ENCODE measurements at regions not wholly inside any gene's neighbourhood (a gene's known extent, or its start where the extent isn't known, plus 50 kb on each side); places are given as distances from the start of the nearest gene placed in this dataset.

GRCh38 chr18:2380101-2380500, 191.2 kb downstream of the METTL4 start:
- TF ChIP-seq CTCF (IDR thresholded peaks at IDR 0.05), result no peak

DNA sequence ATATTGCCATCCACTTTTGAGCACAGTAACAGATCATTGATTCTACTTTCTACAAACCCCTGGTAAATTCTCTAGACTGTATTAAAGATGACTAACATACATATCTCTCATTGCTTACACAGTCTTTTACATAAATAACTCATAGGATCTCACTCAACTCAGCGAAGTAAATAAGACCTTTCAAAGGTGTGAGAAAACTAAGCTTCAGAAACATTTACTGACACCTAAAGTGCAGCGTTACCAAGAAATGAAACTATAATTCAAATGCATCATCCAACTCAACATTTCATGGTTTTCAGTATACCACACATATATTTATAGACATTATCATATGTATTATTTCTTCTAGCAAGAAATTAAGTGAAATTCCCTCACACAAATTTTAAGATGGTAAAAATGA, 189.8 kb downstream of the METTL4 start:
- no peak for TF ChIP-seq CTCF (IDR thresholded peaks at IDR 0.05)

GRCh38 chr18:2387588-2387987, 183.7 kb downstream of the METTL4 start:
- no peak for TF ChIP-seq CTCF (IDR thresholded peaks at IDR 0.05)

DNA sequence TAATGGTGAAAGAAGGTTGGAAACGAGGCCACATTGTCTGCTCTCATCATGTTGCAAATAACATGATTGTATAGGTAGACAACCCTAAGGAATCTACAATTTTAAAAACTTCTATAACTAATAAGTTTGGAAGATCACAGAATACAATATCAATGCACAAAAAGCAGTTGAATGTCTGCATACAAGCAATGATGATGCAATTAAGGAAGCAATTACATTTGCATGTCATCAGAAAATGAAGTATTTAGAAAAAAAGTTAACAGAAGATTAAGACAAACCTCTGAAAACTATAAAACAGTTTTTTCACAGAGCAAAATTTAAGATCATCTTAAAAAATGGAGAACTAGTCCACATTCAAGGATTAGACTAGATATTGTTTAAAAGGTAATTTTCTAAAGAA, 181.1 kb downstream of the METTL4 start:
- TF ChIP-seq CTCF (IDR thresholded peaks at IDR 0.05), result no peak

GRCh38 chr18:2391470-2391869, 179.8 kb downstream of the METTL4 start:
- no peak for TF ChIP-seq CTCF (IDR thresholded peaks at IDR 0.05)

DNA sequence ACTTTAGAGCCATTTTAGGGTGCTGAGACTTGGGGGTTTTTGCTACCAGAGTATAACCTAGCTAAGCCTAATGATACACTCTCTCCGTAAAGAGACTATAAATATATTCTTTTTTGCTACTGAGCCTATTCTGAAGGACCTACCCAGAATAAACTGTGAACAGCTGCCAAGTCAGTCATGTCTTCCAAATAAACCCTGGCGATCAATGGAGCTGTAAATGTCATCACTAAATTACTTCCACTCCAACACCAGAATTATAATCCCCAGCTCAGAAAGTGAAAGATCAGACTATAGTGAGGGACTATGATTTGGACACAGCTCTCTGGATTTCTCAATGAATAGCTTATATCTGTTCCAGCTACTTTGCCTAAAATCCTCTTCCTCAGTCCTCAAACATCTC, 178.9 kb downstream of the METTL4 start:
- no peak for TF ChIP-seq CTCF (IDR thresholded peaks at IDR 0.05)

GRCh38 chr18:2394684-2395083, 176.6 kb downstream of the METTL4 start:
- no peak for TF ChIP-seq CTCF (IDR thresholded peaks at IDR 0.05)

- no peak for TF ChIP-seq CTCF (IDR thresholded peaks at IDR 0.05)
Measured at GRCh38 chr18:2395427-2396161, 175.7 kb downstream of the METTL4 start.

All from LNCAP (cell line).